Hepatocyte (in vitro differentiated cells): ENCODE measurements at regions not wholly inside any gene's neighbourhood (a gene's known extent, or its start where the extent isn't known, plus 50 kb on each side); places are given as distances from the start of the nearest gene placed in this dataset.

Experiments used
- DNase-seq: peaks from one replicate; pipeline ENCODE4 v3.0.0-alpha.2; 2016; ENCODE audit warnings: low spot score
- H2AFZ ChIP-seq: fragments of 200-600 bp; sonication (generic); 2 replicates; pipeline ENCODE4 v1.6.0; 2016; ENCODE audit warnings: antibody characterized with exemption, mild to moderate bottlenecking
- H3K27ac ChIP-seq: fragments of 200-600 bp; sonication (generic); 2 replicates; pipeline ENCODE4 v1.5.1; 2016; ENCODE audit warnings: mild to moderate bottlenecking
- H3K27me3 ChIP-seq: fragments of 200-600 bp; sonication (generic); 2 replicates; pipeline ENCODE4 v1.6.1; 2016
- H3K36me3 ChIP-seq: fragments of 200-600 bp; sonication (generic); replicated peaks from 2 replicates; pipeline ENCODE4 v1.5.1; 2016; ENCODE audit warnings: low read depth; ENCODE audit not compliant: insufficient read depth
- H3K4me1 ChIP-seq: fragments of 200-600 bp; sonication (generic); 2 replicates; pipeline ENCODE4 v1.5.1; 2016; ENCODE audit warnings: mild to moderate bottlenecking, moderate library complexity; ENCODE audit not compliant: insufficient read depth
- H3K4me2 ChIP-seq: fragments of 200-600 bp; sonication (generic); 2 replicates; pipeline ENCODE4 v1.6.0; 2016
- H3K4me3 ChIP-seq: fragments of 200-600 bp; sonication (generic); 2 replicates; pipeline ENCODE4 v1.5.1; 2016; ENCODE audit warnings: mild to moderate bottlenecking
- H3K79me2 ChIP-seq: fragments of 200-600 bp; sonication (generic); 2 replicates; pipeline ENCODE4 v1.6.0; 2017; ENCODE audit warnings: mild to moderate bottlenecking
- H3K9me2 ChIP-seq: fragments of 200-600 bp; sonication (generic); replicated peaks from 2 replicates; pipeline ENCODE4 v1.6.0; 2017; ENCODE audit warnings: mild to moderate bottlenecking; ENCODE audit not compliant: insufficient read depth
- H3K9me3 ChIP-seq: fragments of 200-600 bp; sonication (generic); 2 replicates; pipeline ENCODE4 v1.5.1; 2016; ENCODE audit warnings: low read depth, mild to moderate bottlenecking
- H4K20me1 ChIP-seq: fragments of 200-600 bp; sonication (generic); 2 replicates; pipeline ENCODE4 v1.6.0; 2016; ENCODE audit warnings: mild to moderate bottlenecking; ENCODE audit not compliant: insufficient read depth, poor library complexity, severe bottlenecking
- EZH2 ChIP-seq: fragments of 200-600 bp; sonication (generic); IDR thresholded peaks from 2 replicates; pipeline ENCODE4 v1.6.1; 2016; ENCODE audit warnings: antibody characterized with exemption, mild to moderate bottlenecking, borderline replicate concordance
- EZH2phosphoT487 ChIP-seq: fragments of 200-600 bp; sonication (generic); IDR thresholded peaks from one replicate; pipeline ENCODE4 v1.6.1; 2018; ENCODE audit warnings: antibody characterized with exemption, mild to moderate bottlenecking, low read depth, moderate library complexity; ENCODE audit not compliant: unreplicated experiment, severe bottlenecking
- WGBS: methylation state at CpG from one replicate; pipeline ENCODE4 v1.1.6; 2016; ENCODE audit warnings: low lambda C conversion rate; ENCODE audit errors: missing lambda C conversion rate; 5-methylcytosine and 5-hydroxymethylcytosine counted together
- TF ChIP-seq, protein P1 (sequence below): fragments of 200-600 bp; sonication (generic); IDR thresholded peaks from 2 replicates; pipeline ENCODE4 v1.5.1; 2016; ENCODE audit warnings: antibody characterized with exemption, mild to moderate bottlenecking; ENCODE audit not compliant: poor library complexity

DNA sequence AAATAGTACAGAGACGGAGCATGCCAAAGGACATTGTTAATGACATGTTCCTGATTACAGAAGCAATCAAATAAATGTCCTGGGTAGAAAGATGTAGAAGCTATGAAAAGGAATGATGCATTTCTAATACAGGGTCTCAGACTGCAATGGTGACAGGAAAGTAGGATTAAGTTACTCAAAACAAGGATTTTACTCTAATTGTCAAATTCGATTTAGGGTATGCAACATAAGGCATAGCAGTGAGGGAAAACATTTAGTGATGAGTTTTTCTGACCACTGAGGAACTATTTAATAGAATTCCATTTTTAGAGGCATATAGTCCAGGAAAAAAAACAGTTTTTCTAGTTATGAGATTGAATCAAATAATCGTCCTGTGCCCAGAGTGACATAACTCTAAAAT lies 715.1 kb upstream of the ACO1 start:
- Histone ChIP-seq H3K27me3 (no peaks in the 10 kb centered on the region), H3K9me3 (no peaks in the 10 kb centered on the region), H3K4me3 (no peak overlapping the region), H3K9me2 (no peaks in the 10 kb centered on the region), H3K4me2 (no peak overlapping the region), H3K4me1 (no peaks in the 10 kb centered on the region), H4K20me1 (no peaks in the 10 kb centered on the region), H3K36me3 (no peaks in the 10 kb centered on the region), H3K27ac (no peak overlapping the region), H2AFZ (no peak overlapping the region), H3K79me2 (no peaks in the 10 kb centered on the region)
- DNase-seq: no peak
- 55% methylated on average over 3 of the region's 3 CpGs for WGBS
- TF ChIP-seq EZH2: no peak
- TF ChIP-seq, protein P1, sequence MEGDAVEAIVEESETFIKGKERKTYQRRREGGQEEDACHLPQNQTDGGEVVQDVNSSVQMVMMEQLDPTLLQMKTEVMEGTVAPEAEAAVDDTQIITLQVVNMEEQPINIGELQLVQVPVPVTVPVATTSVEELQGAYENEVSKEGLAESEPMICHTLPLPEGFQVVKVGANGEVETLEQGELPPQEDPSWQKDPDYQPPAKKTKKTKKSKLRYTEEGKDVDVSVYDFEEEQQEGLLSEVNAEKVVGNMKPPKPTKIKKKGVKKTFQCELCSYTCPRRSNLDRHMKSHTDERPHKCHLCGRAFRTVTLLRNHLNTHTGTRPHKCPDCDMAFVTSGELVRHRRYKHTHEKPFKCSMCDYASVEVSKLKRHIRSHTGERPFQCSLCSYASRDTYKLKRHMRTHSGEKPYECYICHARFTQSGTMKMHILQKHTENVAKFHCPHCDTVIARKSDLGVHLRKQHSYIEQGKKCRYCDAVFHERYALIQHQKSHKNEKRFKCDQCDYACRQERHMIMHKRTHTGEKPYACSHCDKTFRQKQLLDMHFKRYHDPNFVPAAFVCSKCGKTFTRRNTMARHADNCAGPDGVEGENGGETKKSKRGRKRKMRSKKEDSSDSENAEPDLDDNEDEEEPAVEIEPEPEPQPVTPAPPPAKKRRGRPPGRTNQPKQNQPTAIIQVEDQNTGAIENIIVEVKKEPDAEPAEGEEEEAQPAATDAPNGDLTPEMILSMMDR: no peak
- TF ChIP-seq EZH2phosphoT487: no peak

DNA sequence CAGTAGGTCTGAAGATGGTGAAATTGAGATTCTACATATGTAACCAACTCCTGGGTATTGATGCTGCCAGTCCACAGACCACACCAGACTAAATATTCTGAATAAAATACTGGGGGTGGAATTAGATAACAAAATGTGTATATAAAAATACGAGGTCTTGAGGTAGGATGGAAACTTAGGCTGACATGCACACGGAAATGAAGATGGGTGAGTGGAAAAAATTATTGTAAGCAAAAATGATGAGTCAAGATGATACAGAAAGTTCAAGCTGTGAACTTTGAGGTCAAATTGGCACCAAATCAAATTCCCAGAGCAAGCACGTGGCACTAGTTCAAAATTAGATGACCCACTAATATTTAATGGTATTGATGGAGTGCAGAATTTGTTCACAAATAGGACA lies 713.4 kb upstream of the ACO1 start:
- Histone ChIP-seq H4K20me1 (no peaks in the 10 kb centered on the region), H3K9me2 (no peaks in the 10 kb centered on the region), H3K79me2 (no peaks in the 10 kb centered on the region), H3K4me3 (no peak overlapping the region), H3K27me3 (no peaks in the 10 kb centered on the region), H3K4me2 (no peak overlapping the region), H3K4me1 (no peaks in the 10 kb centered on the region), H3K27ac (no peak overlapping the region), H3K36me3 (no peaks in the 10 kb centered on the region), H3K9me3 (no peaks in the 10 kb centered on the region), H2AFZ (no peak overlapping the region)
- no peak for DNase-seq
- no peak for TF ChIP-seq EZH2
- TF ChIP-seq, protein P1: no peak
- no peak for TF ChIP-seq EZH2phosphoT487
- WGBS: 83% methylated on average over 3 of the region's 3 CpGs

DNA sequence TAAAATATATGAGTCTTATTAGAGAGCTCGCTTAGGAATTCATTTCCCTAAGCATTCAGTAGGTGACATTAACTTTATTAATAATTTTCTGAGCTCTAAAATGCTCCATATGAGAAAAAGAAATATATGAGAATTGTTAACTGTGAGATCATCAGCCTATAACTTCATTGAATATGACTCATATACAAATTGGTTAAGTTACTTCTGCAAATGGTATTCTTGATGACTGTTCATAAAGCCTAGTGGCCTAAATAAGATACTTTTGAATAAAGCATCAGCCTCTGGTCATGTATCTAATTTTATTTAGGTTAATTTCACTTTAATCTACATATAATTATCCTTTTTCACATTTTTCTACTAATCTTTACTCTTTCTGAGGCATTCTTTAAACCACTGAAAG lies 710.2 kb upstream of the ACO1 start:
- no peak overlapping the region for H3K4me2 ChIP-seq
- H3K36me3 ChIP-seq: no peaks in the 10 kb centered on the region

More for the DNA sequence above, 710.2 kb upstream of the ACO1 start:
- no peak for DNase-seq
- Histone ChIP-seq H3K9me2 (no peaks in the 10 kb centered on the region), H3K9me3 (no peaks in the 10 kb centered on the region), H3K27ac (no peak overlapping the region), H3K27me3 (no peaks in the 10 kb centered on the region), H4K20me1 (no peaks in the 10 kb centered on the region), H3K4me3 (no peak overlapping the region), H3K79me2 (no peaks in the 10 kb centered on the region), H3K4me1 (no peaks in the 10 kb centered on the region), H2AFZ (no peak overlapping the region)
- WGBS: 94% methylated on average over 1 of the region's 1 CpG
- no peak for TF ChIP-seq EZH2phosphoT487
- no peak for TF ChIP-seq EZH2
- TF ChIP-seq, protein P1: no peak
